GM18868 (cell line): ENCODE measurements at regions not wholly inside any gene's neighbourhood (a gene's known extent, or its start where the extent isn't known, plus 50 kb on each side); places are given as distances from the start of the nearest gene placed in this dataset.

ENCODE experiments used
- ATAC-seq: cut with Tn5 transposase; IDR thresholded peaks from one replicate; pipeline ENCODE4 v1.9.1; 2021; ENCODE audit warnings: mild to moderate bottlenecking, moderate library complexity; ENCODE audit not compliant: unreplicated experiment

DNA sequence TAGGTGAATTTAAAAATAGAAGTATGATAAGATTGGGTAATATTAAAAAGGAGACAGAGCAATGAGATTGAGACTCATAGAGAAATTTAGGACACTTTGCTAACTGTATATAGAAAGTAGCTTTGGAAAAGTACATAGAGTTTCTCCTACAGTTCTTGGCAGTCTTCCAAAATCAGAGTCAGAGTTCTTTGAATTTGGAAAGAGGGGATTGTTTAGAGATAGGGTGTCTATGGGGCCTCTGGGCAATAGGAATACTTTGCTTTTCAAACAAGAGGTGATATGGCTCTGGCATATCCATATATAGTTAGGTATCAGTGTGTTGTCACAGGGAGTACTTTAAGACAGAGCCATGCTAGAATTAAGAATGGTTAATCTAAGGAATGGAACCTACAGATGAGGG is 477.1 kb upstream of the KCNMB2 start:
- no peak for ATAC-seq

DNA sequence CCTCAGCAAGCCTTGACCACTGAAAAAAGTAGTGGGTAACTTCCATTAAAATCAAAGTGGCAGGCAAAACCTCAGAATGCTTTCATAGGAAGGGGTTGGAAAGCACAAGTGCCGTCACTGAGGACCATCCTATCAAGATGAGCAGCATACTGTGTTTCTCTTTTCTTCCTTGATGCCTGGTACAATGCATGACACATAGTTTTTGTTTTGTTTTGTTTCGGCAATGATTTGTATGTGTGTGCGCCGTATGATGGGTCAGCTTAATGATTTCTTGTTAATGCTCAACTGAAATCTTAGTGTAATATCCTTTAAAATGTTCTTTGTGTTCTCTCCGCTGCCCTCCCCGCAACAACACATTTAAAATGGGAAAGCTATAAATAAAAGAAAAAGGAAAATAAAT is 476.4 kb upstream of the KCNMB2 start:
- no peak for ATAC-seq

DNA sequence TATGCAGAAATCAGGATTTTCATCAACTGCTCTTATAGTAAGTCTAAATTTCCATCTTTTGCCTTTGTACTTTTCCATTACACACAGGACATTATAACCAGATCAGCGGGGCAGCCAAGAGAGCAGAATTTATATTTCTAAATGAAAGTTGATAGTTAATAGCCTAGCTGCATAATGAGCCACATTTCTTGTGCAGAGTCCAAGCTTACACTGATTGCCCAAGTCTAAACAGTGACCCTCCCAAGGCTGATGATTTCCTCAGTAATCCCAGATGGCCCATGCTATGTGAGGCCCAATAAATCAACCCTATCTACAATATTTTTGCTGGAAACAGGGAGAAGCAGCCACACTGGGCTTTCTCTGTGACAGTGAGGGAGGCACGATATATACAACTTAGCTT is 475.8 kb upstream of the KCNMB2 start:
- no peak for ATAC-seq

DNA sequence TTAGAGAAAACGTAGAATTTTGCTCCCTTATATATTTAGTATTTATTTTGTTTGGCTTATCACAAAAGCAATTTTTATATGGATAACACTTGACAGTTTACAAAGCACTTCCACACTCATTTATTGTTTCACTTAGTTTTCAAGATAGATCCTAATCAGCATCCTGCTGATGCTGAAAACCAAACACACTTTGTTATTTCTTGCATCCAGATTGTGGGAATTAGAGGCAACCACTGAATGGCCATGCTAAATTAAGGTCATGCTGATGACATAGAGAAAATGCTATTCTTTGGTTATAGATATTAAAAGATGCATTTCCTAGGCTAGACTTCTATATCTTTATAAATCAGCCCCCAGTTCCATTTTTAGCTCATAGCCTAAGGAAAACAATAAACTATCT is 474.1 kb upstream of the KCNMB2 start:
- ATAC-seq = no peak

DNA sequence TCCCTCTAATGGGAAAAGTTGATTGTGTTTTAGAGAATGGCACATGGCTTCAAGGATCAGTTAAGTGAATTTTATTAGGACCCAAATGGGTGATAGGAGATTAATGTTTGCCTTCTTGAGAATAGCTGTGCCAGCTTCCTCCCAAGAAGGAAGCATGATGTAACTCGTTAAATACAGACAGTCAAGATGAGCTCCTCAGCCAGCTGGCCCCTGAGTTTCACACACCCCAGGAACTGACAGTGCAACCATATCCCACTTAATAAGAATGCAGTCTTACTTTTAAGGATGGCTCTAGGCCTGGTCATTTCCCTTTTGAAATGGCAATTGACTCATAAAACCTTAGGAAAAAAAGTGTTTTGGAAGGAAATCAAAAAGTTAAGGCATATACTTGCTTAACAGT is 472.8 kb upstream of the KCNMB2 start:
- ATAC-seq = no peak

DNA sequence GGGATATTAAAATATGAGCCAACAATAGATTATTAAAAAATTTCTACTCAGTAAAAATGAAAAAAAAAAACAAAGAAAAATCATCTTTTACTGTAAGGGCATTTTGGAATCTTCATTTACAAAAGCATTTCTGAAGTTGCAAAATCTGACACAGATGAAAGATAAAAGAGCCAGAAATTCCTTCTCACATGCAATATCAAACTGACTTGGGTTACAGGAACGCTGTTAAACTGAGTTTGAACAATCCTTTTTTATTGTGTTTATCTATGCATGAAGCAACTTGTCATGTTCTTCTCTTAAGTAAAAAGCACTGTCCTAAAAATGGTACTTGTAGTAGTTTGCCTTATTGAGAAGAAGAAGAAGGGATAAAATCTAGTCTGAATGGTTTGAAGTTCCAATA is 468.5 kb upstream of the KCNMB2 start:
- no peak for ATAC-seq

DNA sequence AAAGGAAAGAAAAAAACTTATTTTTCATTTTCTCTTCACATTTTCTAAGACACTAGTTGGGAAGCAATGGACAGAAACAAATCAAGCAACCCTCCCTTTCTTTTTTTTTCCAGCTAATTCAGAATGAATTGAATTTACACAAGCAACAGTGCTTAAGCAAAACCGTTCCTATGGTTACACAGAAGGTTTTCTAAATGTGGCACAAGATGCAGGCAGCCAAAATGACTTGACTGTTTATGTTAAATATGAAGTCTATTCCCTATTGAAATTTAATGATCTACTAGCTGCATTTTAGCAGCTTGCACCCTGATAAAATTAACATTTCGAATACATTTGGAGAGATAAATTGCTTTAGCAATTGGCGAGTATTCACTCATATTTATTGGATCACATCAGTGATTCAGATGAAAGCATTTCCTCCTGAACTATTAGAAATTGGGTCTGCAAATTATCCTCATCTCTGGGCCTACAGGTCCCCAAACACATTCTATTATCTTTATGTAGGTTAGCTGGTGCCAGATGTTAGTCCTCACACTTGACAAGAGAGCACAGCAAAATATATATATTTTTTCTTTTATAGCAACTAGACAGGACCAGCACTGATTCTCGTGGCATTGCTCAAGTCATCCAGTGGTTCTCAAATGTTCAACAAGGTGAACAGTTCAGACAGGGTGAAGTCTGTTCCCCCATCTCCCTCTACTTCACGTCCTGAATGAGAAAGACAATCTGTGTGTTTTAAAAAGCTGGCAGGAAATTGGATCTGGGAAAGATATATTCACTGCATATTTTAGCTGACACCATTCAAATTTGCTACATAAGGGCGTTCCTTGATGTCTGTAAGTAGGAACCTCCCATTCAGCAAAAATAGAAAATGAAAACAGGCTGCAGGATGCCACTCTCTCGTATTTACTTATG is 463.6 kb upstream of the KCNMB2 start:
- ATAC-seq = no peak

DNA sequence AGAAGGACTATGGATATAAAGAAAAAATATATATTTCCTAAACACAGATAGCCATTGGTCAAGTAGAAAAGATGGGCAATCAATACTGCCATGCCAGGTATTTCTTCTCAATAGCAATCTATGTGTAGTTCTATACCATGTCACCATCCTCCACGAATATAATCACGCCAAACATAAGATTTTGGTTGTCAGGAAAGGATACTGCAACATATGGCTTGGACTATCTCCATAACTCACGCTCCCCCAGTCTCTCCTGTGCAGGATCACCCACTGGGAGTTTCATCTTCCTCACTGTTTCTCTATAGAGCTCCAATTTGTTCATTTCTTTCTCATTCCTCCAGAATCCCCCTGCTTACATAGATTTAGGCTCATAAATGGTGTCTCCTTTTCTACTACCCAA is 462.9 kb upstream of the KCNMB2 start:
- ATAC-seq = no peak

DNA sequence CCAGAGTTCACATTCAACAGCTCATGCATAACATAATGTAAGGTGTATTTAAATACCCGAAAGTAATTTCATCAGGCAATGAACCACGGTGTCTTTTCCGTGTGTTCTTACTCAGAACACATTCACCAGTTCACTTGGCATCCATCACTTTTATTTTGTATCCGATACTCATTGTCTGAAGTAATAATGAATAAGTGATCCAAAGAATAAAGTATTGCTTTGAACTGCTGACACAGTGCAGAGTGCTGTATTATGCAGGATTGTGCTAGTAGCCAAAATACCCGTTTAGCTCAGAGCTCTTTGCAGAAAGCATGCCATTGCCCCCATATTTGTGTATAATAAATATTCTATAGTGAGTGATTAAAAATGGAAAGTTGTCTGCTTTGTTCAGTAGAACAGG is 460.9 kb upstream of the KCNMB2 start:
- ATAC-seq = no peak

DNA sequence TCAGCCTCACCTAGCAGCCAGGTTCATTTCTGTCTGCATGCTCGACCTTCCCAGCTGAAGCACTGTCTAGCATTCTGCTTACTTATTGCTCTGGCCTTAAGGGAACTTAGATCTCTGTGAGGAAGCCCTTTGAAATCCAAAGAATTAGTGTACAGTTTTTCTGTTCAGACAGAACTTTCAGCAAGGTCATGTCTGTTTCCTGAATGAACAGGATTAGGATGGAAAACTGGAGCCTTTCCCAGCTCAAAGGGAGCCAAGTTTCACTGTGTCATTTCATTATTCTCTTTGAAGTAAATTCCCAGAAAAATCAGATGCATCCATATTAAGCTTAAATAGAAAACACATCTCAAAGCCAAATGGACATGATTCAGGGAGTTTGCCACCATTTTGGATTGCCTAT is 457.3 kb upstream of the KCNMB2 start:
- no peak for ATAC-seq

DNA sequence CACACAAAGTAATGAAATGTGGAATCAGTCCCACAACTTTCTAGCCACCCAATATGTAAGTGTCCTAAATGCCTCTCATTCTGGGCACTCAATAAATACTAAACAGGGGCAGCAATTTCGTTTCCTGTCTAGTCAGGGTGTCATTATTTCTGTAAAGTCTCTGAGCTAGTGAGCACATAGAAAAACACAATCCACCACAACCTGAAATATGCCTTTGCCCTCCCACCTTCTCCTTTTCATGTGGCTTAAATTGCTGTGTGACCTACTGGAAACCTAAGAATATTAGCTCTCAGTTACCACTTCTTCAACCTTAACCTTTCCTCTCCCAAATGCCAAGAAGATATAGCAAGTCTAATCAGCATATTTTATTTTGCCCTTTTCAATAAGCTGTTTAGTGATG is 456.3 kb upstream of the KCNMB2 start:
- no peak for ATAC-seq

DNA sequence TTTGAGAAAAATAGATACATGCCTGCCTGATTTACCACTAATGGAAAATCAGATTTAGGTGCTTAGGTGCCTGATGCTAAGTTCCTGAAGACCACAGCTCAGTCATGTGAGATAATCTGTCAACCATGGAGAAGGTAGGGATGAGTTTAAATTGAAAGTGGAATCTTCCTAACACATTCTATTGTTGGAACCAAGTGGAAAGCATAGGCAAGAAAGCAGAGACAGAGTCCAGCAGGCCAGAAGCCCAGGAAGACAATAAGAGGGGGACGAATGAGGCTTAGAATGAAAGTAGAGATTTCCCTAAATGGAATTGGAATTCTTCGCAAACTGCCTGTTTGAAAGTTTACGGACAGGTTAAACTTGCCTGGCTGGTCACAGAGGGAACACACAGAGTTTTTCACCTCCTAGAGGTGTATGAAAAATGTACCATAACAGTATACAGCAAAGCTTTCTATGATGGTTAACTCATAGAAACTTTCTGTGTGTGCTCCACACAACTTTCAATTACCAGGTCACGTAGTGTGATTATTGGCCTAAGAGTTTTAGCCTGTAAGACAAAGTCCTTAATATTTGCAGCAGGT is 453.8 kb upstream of the KCNMB2 start:
- no peak for ATAC-seq

DNA sequence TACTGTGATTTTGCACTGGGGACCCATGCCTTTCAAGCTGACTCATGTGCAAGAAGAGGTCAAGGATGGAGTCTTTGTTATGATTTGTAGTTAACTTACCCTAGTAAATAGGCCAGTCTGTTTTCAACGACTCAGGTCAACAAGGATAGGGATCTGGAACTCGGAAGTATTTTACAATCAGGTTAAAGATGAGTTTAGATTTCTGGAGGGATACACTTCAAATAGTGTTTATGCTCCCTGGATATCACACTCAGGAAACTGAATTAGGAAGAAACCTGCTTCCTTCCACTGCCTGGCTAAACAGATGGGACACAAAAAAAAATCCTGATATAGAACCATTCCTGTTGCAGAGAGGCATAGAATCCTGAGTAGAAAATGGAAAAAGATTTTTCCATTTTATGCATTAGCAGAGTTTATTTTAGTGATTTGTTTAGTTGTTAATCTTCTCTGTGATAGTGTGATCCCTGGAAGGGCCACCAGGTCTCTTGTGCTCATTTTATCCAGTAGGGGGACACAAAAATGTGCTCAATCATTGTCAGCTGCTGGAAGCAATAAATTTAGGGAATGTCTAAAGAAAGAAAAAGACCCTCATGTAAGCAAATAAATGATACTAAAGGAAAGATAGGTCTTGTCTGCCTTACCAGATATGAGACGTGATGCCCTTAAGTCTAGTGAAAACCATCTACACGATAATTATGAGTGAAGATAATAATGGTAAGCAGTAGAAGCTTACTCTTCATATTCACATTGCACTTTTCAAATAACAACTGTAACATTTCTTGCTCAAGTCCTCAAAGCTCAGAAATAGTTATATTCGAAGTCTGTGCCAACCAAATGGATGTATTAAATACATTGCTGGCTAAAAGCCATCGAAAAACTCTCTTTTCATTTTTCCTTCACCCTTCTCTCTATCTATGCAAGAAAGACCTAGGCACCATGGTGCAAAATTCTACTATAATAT is 452.1 kb upstream of the KCNMB2 start:
- ATAC-seq = no peak

DNA sequence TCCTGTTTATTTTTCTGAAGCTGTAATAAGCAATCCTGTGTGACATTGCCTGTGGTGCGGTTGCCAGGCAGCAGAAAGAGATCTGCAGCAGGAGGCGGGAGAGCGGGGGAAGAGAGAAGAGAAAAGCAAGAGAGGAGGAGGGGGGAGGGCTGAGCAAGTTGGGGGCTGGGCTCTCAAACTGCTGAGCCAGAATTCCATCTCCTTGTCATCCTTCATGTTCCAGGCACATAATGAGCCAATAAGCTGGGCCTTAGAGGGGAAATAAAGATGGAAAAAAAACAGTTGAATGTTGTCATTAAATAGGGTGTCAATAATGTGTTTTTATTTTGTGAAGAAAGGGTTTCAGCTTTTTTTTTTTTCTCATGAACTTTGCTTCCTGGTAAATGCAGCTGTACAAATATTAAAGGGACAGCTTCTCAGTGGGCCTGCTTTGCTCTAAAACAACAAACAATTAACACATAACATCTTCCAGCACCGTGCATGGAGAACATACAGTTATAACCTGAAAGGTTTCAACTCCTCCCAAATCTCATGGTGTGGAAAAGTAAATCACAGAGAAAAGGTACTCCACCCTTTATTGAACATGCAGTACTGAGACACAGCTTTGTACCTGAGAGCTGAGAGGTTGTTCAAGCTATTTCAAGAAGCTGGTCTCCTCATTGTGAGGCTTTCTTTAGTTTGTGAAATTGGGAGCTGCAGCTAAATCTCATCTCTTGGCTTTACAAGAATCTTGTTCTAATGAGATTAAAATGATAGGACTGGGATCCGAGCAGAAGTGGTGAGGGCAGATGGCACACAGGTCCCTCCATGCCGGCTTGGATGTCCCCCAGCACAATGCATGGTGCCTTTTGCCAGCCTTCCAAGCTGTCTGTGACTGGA is 451.1 kb upstream of the KCNMB2 start:
- ATAC-seq = no peak

DNA sequence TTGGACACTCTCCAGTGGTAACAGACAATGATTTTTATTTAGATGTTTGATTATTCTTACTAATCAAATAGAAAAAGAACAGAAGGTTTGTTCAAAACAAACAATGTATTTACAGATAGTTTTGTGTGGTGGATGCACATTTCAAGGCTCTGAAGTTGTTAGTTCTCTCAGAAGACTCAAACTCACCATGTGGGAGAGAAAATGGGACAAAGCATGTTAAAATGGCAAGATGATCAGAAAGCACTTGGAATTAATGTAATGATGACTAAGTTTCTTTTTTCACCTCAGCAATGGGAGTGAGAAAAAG is 450.5 kb upstream of the KCNMB2 start:
- ATAC-seq = no peak

DNA sequence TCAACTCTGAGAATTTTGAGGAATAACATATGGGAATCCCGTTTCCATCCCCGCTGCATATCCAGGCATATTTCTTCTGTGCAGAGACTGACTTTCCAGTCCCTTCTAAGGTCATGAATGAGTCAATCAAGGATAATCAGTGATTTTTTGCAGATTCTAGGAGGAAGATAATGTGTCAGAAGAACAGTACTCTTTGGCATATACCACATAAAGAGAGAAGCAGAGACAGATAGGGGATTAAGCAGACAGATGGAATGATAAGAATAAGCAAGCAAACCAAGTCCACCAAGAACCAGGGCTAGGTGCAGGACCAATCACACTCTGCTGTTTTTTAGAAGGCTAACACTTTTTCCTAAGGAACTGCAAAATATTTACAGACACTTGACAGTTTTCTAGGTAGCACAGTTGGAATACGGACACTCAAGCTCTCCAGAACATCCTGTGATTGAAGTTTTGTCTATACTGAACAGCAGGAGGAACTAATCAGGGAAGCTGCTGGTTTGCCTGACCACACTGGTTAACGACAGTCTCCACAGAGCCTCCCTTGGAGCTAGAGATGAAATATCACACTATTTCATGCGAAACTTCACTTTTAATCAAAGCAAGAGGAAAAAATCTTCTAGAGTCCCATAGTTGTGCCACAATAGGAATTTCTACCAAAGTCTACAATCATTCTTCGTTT is 450.0 kb upstream of the KCNMB2 start:
- no peak for ATAC-seq

DNA sequence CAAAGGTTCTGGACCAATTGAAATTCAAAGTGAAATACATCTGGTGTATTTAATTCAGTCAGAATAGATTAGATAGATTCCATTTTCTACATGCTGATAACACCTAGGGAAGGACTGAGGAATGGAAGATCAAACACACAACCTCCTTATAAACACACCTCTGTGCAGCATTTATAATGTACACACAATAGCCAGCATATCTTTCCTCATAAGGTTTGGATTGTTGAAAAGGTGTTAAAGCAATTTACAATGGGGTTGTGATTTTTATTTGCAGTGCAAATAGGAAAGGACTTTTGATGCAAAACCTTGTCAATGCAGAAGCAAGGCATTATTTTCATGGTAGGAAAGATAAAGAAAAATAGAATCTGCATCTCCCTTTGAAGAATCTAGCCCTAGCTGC is 448.9 kb upstream of the KCNMB2 start:
- ATAC-seq = no peak

DNA sequence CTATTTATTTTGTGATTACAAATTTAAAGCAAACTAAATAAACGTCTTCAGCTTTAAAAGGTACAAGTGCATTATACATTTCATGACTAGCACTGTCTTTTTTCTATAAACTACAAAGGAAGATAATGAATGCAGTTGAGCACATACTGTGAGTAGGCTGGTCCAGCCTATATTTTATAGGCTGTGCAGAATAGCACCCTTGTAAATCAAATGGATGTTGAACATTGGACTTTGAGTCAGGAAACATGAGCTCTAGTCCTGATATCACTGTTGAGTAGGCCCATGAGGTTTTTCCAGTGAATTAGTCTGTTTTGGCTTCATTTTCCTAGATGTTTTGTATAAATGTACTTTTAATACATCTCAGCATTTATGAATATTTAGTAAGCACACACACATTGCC is 447.3 kb upstream of the KCNMB2 start:
- no peak for ATAC-seq

DNA sequence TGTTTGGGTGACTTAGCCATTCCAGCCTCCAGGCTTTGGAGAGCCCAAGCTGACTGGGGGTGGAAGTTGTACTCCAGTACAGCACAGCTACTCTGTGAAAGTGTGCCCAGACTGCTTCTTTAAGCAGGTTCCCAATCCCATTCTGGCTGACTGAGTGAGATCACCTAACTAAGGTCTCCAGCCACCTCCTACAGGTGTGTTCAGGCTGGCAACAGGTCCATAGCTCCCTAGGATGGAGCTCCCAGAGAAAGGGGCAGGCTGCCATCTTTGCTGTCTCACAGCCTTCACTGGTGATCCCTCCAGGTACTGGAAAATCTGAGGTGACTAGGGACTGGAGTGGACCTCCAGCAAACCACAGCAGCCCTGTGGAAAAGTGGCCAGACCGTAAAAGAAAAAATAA is 445.3 kb upstream of the KCNMB2 start:
- no peak for ATAC-seq

DNA sequence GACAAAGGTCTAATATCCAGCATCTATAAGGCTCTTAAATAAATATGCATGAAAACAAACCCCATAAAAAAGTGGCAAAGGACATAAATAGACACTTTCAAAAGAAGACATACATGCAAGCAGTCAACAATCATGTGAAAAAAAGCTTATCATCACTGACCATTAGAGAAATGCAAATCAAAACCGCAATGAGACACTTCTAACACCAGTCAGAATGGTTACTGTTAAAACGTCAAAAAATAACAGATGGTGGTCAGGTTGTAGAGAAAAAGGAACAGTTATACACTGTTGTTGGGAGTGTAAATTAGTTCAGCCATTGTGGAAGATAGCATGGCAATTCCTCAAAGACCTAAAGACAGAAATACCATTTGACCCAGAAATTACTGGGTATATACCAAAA is 440.7 kb upstream of the KCNMB2 start:
- ATAC-seq = no peak
